ENCODE measurements at regions not wholly inside any gene's neighbourhood (a gene's known extent, or its start where the extent isn't known, plus 50 kb on each side); places are given as distances from the start of the nearest gene placed in this dataset.
"Not testable (repeated sequence)": the region's sequence is repeated elsewhere in the genome, so short reads cannot be mapped to it uniquely, and the experiment has no call there.

DNA sequence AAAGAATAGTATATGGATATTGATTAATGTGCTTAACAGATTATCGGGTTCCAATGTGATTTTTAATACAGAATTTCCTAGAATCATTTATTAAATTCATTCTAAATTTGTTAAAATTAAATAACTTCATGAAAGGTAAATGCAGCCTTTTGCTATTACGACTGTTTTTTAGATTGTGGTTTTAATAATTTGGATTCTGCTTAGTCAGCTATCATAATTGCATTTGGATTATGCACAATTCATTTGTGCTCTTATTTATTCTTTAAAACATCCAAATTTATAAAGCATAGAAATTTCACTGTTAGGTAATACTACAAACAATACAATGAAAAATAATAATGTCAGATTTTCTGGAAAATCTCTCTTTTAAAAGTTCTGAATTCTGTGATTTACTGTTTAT is 1598.5 kb downstream of the EFNA5 start:
- no peak for DNase-seq

DNA sequence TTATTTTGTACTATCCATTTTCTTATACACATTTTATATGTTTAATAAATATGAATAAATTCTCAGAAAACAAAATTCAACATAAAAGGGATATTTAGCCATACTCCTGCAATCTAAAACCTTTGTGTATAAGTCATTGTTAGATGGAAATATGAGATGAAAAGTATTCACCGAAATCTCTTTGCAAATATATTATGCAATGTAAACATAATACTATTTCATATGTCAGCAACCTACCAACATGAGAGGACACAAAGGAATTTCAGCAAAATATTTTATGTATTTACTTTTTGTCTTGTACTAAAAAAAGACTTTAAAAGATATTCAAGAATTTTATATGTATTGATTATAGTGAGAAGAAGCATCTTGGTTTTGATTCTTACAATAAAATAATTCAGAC is 1623.4 kb downstream of the EFNA5 start:
- no peak for DNase-seq

DNA sequence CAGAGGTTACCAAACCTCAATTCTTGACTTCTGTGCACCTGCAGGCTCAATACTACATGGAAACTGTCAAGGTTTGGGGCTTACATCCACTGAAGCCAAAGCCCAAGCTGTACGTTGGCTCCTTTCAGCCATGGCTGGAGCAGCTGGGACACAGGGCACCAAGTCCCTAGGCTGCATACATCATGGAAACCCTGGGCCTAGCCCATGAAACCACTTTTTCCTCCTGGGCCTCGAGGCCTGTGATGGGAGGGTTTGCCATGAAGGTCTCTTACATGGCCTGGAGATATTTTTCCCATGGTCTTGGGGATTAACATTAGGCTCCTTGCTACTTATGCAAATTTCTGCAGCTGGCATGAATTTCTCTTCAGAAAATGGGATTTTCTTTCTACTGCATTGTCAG is 1638.7 kb downstream of the EFNA5 start:
- not testable (repeated sequence) for DNase-seq

DNA sequence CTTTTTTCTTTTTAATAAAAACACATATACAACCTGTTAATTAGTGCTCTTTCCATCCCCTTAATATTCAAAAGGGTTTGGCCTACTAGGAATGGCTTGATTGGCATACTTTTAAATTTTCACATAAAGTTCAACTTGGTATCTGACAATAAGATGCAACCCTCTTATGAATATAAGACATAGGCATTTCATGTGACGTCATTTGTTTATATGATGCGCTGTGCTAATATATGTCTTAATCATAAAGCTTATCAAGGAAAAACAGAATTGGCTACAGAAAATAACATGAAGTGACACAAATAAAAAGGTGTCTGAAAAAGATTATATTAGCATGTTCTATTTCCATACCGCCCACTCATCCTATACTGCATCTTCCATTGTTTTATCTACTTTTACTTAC is 1642.4 kb downstream of the EFNA5 start:
- no peak for DNase-seq

DNA sequence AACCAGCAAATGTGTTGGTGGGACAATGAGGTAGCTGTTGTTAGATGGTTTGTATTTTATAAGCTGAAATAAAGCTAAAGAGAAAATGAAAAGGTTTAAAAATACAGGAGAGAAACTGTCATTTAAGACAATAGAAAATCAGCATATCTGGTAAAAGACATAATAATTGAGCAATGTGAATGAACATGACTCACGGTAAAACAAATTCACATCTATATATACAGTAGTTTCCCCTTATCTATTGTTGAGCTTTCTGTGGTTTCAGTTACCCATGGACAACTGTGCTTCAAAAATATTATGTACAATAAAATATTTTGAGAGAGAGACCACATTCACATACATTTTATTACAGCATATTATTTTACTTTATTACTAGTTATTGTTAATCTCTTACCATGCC is 1649.8 kb downstream of the EFNA5 start:
- no peak for DNase-seq

DNA sequence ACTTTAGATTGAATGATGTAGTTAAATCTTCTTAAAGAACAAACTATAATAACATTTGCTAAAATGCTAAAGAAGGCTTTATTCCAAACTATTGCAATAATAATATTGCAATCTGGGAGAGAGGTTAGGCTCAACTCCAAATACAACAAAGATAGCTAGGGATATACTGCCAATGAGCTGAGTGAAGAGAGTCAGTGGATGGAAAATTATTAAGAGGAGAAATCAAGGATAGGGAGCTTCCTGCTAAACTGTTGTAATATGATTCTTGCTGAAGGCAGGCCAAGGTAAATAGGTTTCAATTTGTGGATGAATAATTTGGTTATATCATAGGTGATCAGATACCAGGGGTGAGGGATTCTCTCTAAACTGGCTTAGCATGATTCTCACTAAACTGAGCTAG is 1651.5 kb downstream of the EFNA5 start:
- DNase-seq, result no peak

DNA sequence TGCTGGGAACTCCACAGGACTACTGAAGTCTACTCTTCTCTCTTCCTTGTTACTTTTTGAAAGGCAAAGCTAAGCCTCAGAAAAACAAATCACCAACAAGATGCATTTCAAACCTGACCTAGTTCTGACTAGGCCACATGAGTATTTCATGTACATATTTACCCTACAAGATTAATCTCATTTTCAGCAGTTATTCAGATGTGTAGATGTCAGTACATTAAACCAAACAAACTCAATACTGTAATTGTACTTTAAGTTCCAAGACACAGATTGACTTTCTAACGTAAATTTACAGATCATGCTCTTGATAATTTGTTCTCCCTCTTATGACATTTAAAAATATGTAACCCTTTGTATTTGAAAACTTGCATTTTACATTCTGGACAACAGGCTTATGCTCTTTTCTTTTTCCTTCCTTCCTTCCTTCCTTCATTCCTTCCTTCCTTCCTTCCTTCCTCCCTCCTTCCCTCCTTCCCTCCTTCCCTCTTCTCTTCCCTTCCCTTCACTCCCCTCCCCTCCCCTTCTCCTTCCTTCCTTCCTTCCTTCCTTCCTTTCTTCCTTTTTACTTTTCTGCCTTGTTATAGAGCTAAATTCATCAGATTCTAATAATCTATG is 1653.4 kb downstream of the EFNA5 start:
- DNase-seq, result no peak

DNA sequence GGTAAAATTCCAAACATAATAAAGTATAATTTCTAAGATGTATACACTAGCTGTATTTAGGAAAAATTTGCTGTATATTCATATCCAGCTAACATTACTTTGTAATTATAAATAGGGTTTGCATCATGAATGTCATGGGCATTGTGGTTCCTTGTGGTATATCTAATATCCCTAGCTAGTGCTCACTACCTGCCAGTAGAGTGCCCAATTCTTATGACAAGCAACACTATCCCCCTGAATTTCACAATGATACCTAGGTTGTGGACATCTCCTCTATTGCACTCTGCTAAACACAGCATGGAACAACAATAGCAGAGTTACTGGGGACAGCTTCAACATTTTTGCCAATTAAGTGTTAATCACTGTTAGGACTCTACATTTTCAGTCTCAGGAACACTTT is 1656.5 kb downstream of the EFNA5 start:
- no peak for DNase-seq

DNA sequence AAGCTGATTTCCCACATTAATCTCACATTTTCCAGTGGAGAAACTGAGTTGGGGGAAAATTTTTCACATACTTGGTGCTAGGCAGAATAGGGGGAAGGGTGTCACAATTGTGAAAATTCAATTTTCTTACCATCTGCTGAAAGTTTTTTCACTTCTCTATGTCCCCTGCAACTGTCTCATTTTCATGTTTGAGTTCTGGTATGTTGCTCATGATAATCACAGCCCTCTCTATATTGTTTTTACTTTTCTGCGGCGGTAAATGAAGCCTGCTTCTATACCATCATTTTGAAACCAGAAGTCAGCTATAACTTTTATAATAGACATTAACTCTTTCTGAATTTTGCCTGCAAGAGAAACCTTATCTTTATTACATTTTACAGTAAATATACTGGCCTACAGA is 1664.5 kb downstream of the EFNA5 start:
- DNase-seq, result no peak

DNA sequence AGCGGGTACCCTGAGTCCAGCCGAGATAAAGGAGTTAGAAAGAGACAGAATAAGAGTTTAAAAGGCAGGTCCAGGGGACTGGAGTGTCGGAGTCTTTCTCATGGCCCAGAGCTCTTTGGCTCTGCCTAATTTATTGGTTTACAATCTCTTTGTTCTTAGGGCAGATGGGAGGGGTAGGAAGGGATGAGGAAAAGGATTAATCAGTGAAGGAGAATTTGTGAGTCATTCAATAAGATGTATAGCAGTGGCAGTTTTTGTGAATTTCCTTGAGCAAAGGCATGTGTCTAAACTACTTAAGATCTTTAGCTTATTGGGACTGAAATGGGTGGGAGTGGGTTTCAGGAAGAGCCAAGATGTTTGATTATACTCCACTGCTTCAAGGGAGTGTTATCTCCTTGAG is 1671.7 kb downstream of the EFNA5 start:
- not testable (repeated sequence) for DNase-seq

DNA sequence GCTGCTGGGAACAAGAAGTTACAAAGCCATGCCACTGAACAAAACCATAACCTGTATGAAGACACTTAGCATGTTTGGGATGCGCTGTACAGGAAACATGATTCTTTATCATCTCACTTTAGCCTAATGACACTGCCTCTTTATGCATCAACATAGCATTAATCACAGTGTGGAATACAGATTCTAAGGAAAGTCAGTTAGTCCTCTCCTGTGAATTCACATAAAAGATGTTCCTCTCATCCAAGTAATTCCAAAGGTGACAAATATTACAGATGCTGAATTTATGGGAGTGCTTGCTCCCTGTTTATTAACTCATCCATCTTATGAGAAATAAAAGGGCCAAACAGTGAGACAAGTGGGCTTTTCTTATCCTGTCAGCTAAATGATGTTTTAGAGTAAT is 1677.7 kb downstream of the EFNA5 start:
- no peak for DNase-seq

DNA sequence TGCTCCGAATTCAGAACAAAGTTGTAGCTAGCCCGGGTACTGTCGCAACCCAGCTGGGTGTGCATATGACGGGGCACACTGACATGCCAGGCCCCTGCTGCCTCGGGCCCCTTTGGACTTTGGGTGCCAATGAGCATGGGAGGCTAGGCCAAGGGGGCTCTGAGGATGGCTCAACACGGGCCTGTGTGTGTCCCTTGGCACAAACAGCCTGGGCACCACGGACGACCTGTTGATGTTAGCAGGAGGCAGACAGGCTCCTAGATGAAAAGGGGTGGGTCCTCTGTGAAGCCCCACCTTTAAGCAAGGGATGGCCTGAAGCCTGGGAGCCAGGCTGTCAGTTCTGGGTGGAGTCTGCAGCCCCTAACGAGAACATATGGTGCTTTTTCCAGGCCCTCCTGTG is 1688.2 kb downstream of the EFNA5 start:
- no peak for DNase-seq

DNA sequence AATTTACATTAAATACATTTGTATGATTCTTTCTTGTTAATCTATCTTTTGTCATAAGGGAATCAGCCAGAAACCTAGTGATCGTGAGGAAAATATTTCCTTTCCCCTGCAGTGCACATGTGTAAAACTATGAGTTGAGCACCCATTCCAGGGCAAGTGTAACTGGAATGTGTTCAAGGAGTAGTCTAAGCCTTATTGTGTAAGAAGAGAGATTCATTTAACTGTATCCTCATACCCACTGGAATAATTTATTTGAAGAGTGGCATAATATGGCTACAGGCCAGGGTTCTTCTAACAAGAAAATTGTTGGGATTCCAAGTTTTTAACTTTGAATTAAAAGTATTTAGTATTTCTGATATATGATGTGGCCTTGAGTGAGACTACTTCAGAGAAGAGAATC is 1692.7 kb downstream of the EFNA5 start:
- DNase-seq, result no peak

DNA sequence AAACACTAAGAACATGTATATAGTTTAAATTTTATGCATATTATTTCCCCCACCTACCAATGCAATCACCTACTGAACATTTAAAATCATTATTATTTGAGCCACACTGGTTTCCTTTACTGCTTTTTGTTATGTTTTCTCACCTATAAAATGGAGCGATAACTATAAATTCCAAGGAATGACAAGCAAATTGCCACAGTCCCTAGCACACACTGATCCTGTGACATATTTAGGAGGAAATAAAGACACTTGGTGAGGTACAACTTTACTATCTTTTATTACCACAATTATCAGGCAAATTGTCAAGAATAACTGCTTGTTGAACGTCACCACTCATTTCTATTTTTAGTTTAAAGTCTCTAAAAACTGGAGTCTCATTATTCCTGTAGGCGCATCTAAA is 1693.6 kb downstream of the EFNA5 start:
- no peak for DNase-seq

DNA sequence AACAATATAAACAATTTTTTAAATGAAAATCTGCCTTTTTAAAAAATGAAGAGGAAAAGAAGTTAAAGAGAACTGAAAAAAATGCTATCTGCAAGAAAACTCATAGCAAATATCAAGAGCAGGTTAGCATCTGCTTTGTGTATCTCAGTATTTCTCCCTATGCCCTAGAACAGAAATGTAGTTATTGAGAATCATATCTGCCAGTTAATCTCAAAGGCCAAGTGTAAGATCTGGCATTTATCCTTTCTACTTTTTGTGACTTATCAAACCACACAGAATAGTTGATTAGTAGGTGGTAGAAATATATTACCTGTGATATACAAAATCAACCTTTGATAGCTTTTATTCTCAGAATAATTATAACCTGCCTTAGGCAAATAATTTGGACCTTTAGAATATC is 1699.8 kb downstream of the EFNA5 start:
- DNase-seq, result no peak

DNA sequence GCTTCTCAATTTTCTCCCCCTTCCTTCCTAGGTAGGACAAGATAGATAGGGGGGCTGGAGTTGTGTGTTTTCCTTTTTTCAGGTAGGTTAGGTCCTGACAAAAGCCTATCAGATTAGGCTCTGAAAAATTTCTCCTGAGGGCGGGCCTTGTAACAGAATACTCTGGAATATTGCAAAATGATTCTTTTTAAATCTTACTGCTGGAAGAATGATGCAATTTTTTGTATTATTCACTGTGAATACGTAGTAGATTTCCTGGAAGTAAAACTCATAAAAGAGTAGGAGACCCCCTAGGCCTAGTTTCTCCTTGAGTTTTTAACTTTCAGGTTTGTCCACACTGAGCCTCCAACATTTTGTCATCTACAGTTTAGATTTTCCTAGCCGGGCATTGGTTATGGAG is 1701.8 kb downstream of the EFNA5 start:
- no peak for DNase-seq

DNA sequence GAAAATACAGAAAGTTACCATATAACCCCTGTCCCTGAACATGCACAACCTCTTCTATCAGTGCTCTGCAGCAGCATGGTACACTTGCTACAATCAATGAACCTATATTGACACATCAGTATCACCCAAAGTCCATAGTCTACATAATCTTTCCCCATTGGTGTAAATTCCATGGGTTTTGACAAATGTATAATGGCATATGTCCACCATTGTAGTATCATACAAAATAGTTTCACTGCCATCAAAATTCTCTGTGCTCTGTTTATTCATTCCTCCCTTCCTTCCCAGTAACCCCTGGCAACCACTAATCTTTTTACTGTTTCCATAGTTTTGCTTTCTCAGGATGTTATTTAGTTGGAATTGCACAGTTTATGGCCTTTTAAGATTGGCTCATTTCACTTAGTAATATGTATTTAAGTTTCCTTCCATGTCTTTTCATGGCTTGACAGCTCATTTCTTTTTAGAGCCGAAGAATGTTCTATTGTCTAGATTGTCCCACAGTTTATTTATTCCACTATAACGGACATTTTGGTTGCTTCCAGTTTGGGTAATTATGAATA is 1707.0 kb downstream of the EFNA5 start:
- DNase-seq, result no peak

DNA sequence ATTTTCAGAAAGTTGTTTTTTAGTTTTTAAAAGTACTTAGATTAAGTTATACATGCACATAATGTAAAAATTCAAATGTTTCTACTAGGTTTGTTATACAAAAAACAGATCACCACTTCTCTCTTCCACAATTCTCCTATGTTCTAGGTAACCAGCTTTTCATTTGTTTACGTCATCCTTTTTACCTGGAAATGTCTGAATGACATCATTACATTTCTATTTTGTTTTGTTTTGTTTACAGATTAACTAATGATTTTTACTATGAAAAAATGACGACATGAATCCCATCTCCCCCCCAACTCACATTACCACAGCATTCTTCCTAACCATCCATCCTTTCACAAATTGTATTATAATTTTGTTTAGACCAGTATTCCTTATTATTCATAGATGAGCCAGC is 1709.2 kb downstream of the EFNA5 start:
- DNase-seq, result no peak

DNA sequence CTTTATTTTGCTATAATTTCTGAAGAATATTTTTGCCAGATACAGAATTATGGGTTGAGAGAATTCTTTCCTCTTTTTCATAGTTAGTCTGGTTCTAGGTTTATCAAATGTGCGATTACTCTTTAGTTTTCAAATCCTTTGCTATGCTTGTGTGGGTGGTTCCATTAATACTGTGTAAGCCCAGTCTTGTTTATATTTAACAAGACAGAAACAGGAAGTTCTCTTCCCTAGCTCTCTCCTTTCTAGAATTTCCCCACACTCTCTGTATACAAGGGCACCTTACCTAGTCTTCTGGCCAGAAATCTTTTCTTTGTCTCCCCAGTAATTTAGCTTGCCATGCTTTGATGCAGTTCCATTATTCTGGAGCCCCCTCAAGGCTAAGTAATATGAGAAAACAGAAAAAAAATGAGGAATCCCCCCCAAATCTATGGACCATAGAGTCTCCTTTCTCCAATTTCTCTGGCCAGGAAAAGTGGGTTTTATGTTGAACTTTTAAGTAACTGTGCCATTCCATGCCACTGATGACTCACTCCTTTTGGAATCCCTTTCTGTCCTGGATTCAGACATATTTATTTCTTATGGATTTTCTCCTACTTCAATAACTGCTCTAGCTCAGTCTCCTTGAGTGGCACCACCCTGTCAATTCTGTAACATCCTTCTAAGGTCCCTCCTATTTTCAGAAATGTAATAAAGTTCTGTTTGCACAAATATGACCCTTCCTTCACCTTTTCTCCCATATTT is 1714.1 kb downstream of the EFNA5 start:
- DNase-seq, result no peak

DNA sequence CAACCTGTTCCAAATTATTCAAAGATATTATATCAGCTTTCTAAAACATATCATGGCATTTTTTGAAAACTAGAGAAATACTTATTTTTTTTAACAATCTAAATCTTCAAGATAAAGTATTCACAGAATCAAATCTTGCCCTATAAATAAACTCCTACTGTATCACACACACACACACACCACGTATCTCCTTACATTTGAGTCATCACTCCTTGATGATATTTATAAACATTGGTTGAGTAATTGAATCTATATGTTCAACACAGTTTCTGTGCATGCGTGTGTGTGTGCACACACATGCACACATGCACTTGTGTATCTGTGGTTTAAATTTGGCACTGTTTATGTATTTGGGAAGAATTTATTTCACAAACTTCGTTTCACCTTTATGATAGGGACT is 1716.4 kb downstream of the EFNA5 start:
- peak; percentile 17 for DNase-seq

DNA sequence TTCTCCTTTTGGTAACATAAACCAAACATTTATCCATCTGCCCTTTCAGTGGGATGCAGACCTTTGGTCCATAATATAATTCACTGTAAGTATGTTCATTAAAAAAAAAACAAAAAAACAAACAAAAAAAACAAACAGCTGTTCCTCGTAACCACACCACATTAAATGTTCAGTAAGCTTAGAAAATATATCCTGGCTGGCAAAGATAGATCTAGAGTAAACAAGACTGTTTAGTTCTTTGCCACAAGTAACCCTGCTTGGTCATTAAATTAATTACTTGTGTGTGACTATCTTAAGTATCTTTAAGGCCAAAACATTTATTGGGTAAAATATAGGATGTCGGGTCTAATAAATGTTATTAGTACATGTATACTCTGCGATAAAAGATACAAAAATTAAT is 1717.1 kb downstream of the EFNA5 start:
- peak; percentile 37 for DNase-seq

DNA sequence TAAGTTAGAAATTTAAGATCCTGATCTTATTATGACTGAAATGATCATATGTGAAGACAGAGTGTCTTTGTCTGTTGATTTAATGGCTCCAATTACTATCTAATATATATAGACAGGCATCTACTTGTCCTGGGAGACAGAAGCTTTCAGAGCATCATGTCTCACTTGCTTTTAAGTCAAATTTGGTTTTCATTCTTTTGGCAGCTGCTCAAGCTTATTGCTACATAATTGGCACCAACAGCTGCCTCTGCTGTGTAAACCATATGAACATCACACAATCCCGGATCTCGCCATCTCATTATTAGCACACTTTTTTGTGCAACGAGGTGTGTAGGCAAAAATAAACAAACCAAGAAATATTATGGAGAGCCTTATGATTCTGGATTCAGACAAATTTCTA is 1717.9 kb downstream of the EFNA5 start:
- DNase-seq, result peak; percentile 77

DNA sequence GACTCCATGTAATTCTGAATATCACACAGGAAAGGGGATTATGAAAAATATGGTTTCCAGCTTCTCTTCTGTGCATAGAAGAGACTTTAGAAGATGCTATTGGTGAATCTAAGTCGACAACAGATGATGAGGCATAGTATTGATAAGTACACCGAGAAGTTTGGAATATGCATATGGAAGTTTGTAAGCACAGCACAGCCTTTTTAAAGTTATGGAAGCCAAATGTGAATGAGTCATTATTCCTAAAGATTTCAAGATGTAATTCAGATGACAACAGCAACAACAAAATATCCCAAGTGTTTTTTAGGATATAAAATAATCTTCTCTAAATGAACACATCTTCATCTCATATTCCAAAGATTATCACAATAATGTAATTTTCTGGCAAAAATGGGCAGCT is 1723.3 kb downstream of the EFNA5 start:
- no peak for DNase-seq

DNA sequence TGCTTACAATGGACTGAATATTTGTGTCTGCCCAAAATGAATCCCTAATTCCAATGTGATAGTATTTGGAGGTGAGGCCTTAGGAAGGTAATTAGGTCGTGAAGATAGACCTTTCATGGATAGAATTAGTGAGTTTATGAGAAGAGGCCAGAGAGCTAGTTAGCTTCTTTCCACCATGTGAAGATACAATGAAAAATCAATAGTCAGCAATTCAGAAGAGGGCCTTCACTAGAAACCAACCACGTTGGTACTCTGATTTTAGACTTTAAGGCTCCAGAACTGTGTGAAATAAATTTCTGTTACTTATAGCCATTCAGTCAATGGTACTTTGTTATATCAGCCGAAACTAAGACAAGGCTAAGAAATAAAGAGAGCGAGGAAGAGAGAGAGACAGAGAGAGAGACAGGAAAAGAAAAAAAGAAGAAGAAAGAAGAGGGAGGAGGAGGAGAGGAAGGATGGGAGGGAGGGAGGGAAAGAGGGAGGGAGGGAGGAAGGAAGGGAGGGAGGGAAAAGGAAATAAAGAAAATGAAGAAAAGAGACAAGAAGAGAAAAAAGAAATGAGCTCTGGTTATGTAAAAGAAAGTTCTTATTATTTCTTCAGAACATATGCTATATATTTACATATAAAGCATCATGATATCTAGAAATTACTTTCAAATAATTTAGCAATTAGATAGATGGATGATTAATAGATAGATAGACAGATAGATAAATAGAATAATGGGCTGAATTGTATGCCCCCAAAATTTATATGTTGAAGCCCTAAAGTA is 1725.3 kb downstream of the EFNA5 start:
- DNase-seq, result no peak

Measured in NCI-H510A treated with DMSO at 0.1 percent for 48 hours (cell line).